K562 (cell line): ENCODE measurements at regions not wholly inside any gene's neighbourhood (a gene's known extent, or its start where the extent isn't known, plus 50 kb on each side); places are given as distances from the start of the nearest gene placed in this dataset.

Source experiments
- ATAC-seq: fragments of 200-7000 bp; cut with Tn5 transposase; 3 replicates; pipeline ENCODE4 v1.9.1; 2020; ENCODE audit warnings: moderate library complexity
- BruUV-seq: library from RNA; stranded (reverse); fragments of 400-500 nt; replicated peaks from 2 replicates; lab custom pipeline; 2021; lab: Mats Ljungman, UMichigan
- CTCF ChIA-PET: fragments of 300-600 bp; formaldehyde crosslinking; extraction: SDS; loops from one replicate; lab custom pipeline; 2021; ENCODE audit warnings: low intra/inter-chr PET ratio; lab: Yijun Ruan, JAX
- POLR2A ChIA-PET: fragments of 300-600, 350-650 bp; sonication (Branson Sonifier 250); formaldehyde crosslinking; extraction: SDS; loops from one replicate; lab custom pipeline; 2021; ENCODE audit warnings: antibody characterized with exemption, inconsistent platforms; lab: Yijun Ruan, JAX
- DNase-seq, 4 experiments: peaks; one replicate each; pipeline versions ENCODE4 v3.0.0 to v3.0.0-alpha.2; 2011 to 2018; ENCODE audit warnings: low spot score in 3 of 4, mixed read lengths in 3 of 4; ENCODE audit errors: extremely low read depth in 1 of 4
- FAIRE-seq: peaks from 2 replicates; lab custom pipeline; 2011; peaks lifted over from hg19 to GRCh38; lab: Jason Lieb, UNC
- H2AFZ ChIP-seq: 2 replicates; pipeline ENCODE4 v1.6.0; 2011; ENCODE audit warnings: low read depth, low read length, control low read depth, inconsistent platforms
- H3K27ac ChIP-seq: fragments of 200-600 bp; 3 replicates; pipeline ENCODE4 v1.8.0; 2011; ENCODE audit warnings: low read depth, mild to moderate bottlenecking, control low read depth, inconsistent platforms, low read length, moderate library complexity, mixed read lengths; ENCODE audit errors: extremely low read depth
- H3K27me3 ChIP-seq, 2 experiments: fragments of 300-600 bp in 1 of 2; 2 replicates in 1 of 2; 3 replicates in 1 of 2; pipeline versions ENCODE4 v1.6.0 to v1.8.0; 2011; ENCODE audit warnings: inconsistent platforms in 2 of 2, low read length in 2 of 2, mild to moderate bottlenecking in 1 of 2, mixed read lengths in 1 of 2, moderate library complexity in 1 of 2; ENCODE audit not compliant: control insufficient read depth in 2 of 2, insufficient read depth in 2 of 2
- H3K36me3 ChIP-seq: fragments of 300-600 bp; 3 replicates; pipeline ENCODE4 v1.8.0; 2011; ENCODE audit warnings: mild to moderate bottlenecking, low read length, inconsistent platforms; ENCODE audit not compliant: control insufficient read depth, insufficient read depth
- H3K4me1 ChIP-seq, 2 experiments: fragments of 200-600 bp in 1 of 2; replicated peaks in 1 of 2; 2 replicates in 1 of 2; 3 replicates in 1 of 2; pipeline versions ENCODE4 v1.5.1 to v1.8.0; 2011; ENCODE audit warnings: inconsistent platforms in 2 of 2, low read length in 2 of 2, mild to moderate bottlenecking in 1 of 2, mixed read lengths in 1 of 2, moderate library complexity in 1 of 2; ENCODE audit not compliant: control insufficient read depth in 2 of 2, insufficient read depth in 2 of 2
- H3K4me2 ChIP-seq: 2 replicates; pipeline ENCODE4 v1.6.1; 2011; ENCODE audit warnings: low read length, control low read depth, inconsistent platforms, mixed read lengths; ENCODE audit not compliant: insufficient read depth
- H3K4me3 ChIP-seq: fragments of 200-600 bp; sonication (generic), shearing (Covaris generic); 2 replicates; pipeline ENCODE4 v1.5.1; 2016; ENCODE audit warnings: control low read depth, inconsistent platforms
- H3K79me2 ChIP-seq: fragments of 200-600 bp; 3 replicates; pipeline ENCODE4 v1.8.0; 2011; ENCODE audit warnings: low read length, inconsistent platforms; ENCODE audit not compliant: control insufficient read depth, insufficient read depth
- H3K9ac ChIP-seq, 2 experiments: 2 replicates each; pipeline versions ENCODE4 v1.6.0 to v1.6.1; 2011; ENCODE audit warnings: low read depth in 2 of 2, low read length in 2 of 2, control low read depth in 1 of 2, inconsistent platforms in 1 of 2, mild to moderate bottlenecking in 1 of 2, mixed read lengths in 1 of 2; ENCODE audit not compliant: insufficient read depth in 1 of 2
- H3K9me1 ChIP-seq: one replicate; pipeline ENCODE4 v1.6.0; 2011; ENCODE audit warnings: inconsistent platforms, mild to moderate bottlenecking, low read length, moderate library complexity; ENCODE audit not compliant: control insufficient read depth, insufficient read depth
- H3K9me3 ChIP-seq: replicated peaks from 2 replicates; pipeline ENCODE4 v1.5.1; 2011; ENCODE audit warnings: low read depth, low read length, inconsistent platforms; ENCODE audit not compliant: control insufficient read depth, insufficient read depth
- H4K20me1 ChIP-seq: replicated peaks from 2 replicates; pipeline ENCODE4 v1.6.1; 2011; ENCODE audit warnings: low read length, inconsistent platforms, mixed read lengths; ENCODE audit not compliant: control insufficient read depth, insufficient read depth
- CBFA2T3 ChIP-seq: fragments of 450-650 bp; IDR thresholded peaks from 2 replicates; pipeline ENCODE4 v1.6.1; 2017
- GTF2A2 ChIP-seq: IDR thresholded peaks from 2 replicates; pipeline ENCODE4 v1.6.1; 2016; ENCODE audit warnings: mild to moderate bottlenecking, missing genetic modification characterization, missing compliant biosample characterization
- KAT7 ChIP-seq: sonication (generic); formaldehyde crosslinking; IDR thresholded peaks from 2 replicates; pipeline ENCODE4 v1.8.0; 2022; ENCODE audit warnings: missing genetic modification reagents, mild to moderate bottlenecking, borderline replicate concordance
- NCOA1 ChIP-seq: fragments of 450-650 bp; IDR thresholded peaks from 2 replicates; pipeline ENCODE4 v1.6.1; 2016; ENCODE audit warnings: low read depth
- POLR2B ChIP-seq: fragments of 450-650 bp; IDR thresholded peaks from 2 replicates; pipeline ENCODE4 v1.6.1; 2018; ENCODE audit warnings: low read depth; ENCODE audit not compliant: partially characterized antibody
- SIN3B ChIP-seq: fragments of 450-650 bp; IDR thresholded peaks from 2 replicates; pipeline ENCODE4 v1.6.1; 2017; ENCODE audit warnings: low read depth, mild to moderate bottlenecking, moderate library complexity
- SMAD1 ChIP-seq: fragments of 150-350 bp; IDR thresholded peaks from 2 replicates; pipeline ENCODE4 v1.6.1; 2014; ENCODE audit warnings: low read length, low read depth; ENCODE audit not compliant: partially characterized antibody
- SRSF7 ChIP-seq: fragments of 200-400 bp; formaldehyde crosslinking; optimal IDR thresholded peaks from 2 replicates; pipeline ENCODE3; 2017; ENCODE audit warnings: mild to moderate bottlenecking, low read depth, low read length
- TFAP4 ChIP-seq: sonication (generic); formaldehyde crosslinking; IDR thresholded peaks from 2 replicates; pipeline ENCODE4 v1.8.0; 2022; ENCODE audit warnings: missing genetic modification reagents, mild to moderate bottlenecking, moderate library complexity, borderline replicate concordance
- ZNF12 ChIP-seq: sonication (generic); formaldehyde crosslinking; IDR thresholded peaks from 2 replicates; pipeline ENCODE4 v1.4.0; 2020; ENCODE audit warnings: mild to moderate bottlenecking, missing genetic modification reagents
- ZNF316 ChIP-seq: fragments of 450-650 bp; IDR thresholded peaks from 2 replicates; pipeline ENCODE4 v1.6.1; 2016
- ZNF445 ChIP-seq: fragments of 250-450 bp; sonication (Bioruptor Pico); IDR thresholded peaks from 2 replicates; pipeline ENCODE4 v1.4.0; 2020; ENCODE audit warnings: low read depth, mild to moderate bottlenecking, moderate library complexity
- WGBS: fragments of 100-300 bp; shearing (Covaris generic); methylation state at CpG from one replicate; pipeline ENCODE4 v1.1.6; 2016; ENCODE audit warnings: low coverage, mixed read lengths; ENCODE audit not compliant: insufficient coverage; ENCODE audit errors: missing lambda C conversion rate; 5-methylcytosine and 5-hydroxymethylcytosine counted together
- in situ Hi-C: fragments of 300-500 bp; cut with MboI; formaldehyde crosslinking; loops from 4 replicates; pipeline ENCODE4 v1.15.0; 2018; ENCODE audit warnings: inconsistent platforms, mixed read lengths
- intact Hi-C: fragments of 100-400 bp; cut with micrococcal nuclease; formaldehyde crosslinking; loops from 2 replicates; pipeline ENCODE4 v1.14.2; 2022

- in situ Hi-C loops (no loop called here), intact Hi-C loops (no loop called here)
- no peak overlapping the region for H3K4me2 ChIP-seq
- no peaks in the 10 kb centered on the region for H3K27me3 ChIP-seq
- H3K4me1 ChIP-seq = no peaks in the 10 kb centered on the region
- ATAC-seq (no peak), DNase-seq (no peak), FAIRE-seq (no peak)
- no peaks in the 10 kb centered on the region for H3K9me3 ChIP-seq
- BruUV-seq = no TSS peak
- ChIA-PET CTCF (no interaction called here), POLR2A (no interaction called here)
- no peaks in the 10 kb centered on the region for H3K36me3 ChIP-seq
- H3K9ac ChIP-seq = no peak overlapping the region
- no peaks in the 10 kb centered on the region for H3K9me1 ChIP-seq
- no peak overlapping the region for H2AFZ ChIP-seq
- no peak for TF ChIP-seq KAT7
- TF ChIP-seq SMAD1 = no peak
- no peak for TF ChIP-seq ZNF316
- TF ChIP-seq TFAP4 (CRISPR knock-in tag) = no peak
- TF ChIP-seq POLR2B = no peak
- no peak for TF ChIP-seq CBFA2T3
- TF ChIP-seq SIN3B = no peak
- no peak for TF ChIP-seq ZNF445
- TF ChIP-seq SRSF7 = no peak
- no peak for TF ChIP-seq GTF2A2 (tag)
- no peak for TF ChIP-seq NCOA1
- TF ChIP-seq ZNF12 = no peak
- H3K4me3 ChIP-seq = no peak overlapping the region
- H4K20me1 ChIP-seq = no peaks in the 10 kb centered on the region
- no peaks in the 10 kb centered on the region for H3K79me2 ChIP-seq
- 4% methylated on average over 1 of the region's 1 CpG for WGBS
- no peak overlapping the region for H3K27ac ChIP-seq
Observed at GRCh38 chr1:118773656-118774055, 214.5 kb downstream of the TBX15 start.
